ENCODE measurements at regions not wholly inside any gene's neighbourhood (a gene's known extent, or its start where the extent isn't known, plus 50 kb on each side); places are given as distances from the start of the nearest gene placed in this dataset.

DNA sequence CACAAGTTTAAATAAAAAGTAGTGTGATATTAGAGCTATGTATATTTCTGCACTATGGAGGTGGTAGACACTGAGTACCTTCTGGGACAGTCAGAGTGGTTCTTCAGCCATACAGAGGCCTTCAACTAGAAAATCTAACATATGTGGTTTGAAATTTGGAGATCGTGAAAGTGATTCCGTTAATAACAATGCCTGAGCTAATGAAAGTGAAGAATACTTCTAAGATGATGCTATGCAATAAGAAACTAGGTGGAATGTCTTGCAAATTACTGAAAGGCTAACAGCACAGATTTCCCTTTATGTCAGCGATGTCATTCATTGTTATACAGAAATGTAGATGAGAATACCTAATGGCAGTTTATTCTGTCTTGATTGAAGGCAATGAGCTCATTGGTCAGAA, 1984.7 kb upstream of the RAG2 start:
- 85% methylated on average over 3 of the region's 3 CpGs for WGBS
- Histone ChIP-seq H3K27me3 (ENCODE audit: control insufficient read depth in 2 of 2, insufficient read depth in 1 of 2, low read length in 1 of 2) (no peaks in the 10 kb centered on the region), H3K4me1 (ENCODE audit: control insufficient read depth in 2 of 2, insufficient read depth in 2 of 2, low read length in 2 of 2) (no peaks in the 10 kb centered on the region), H3K9me3 (ENCODE audit: control insufficient read depth in 2 of 2, insufficient read depth in 1 of 2, low read length in 1 of 2) (no peaks in the 10 kb centered on the region), H3K27ac (ENCODE audit: low read depth in 1 of 2, low read length in 1 of 2) (no peak overlapping the region), H3K4me3 (ENCODE audit: low read length in 2 of 2) (no peak overlapping the region), H3K36me3 (ENCODE audit: control insufficient read depth in 2 of 2, insufficient read depth in 2 of 2, low read length in 1 of 2) (no peaks in the 10 kb centered on the region)
- no peak for DNase-seq (ENCODE audit: low read depth in 6 of 9, low spot score in 9 of 9)

GRCh38 chr11:38582151-38582550, 1984.1 kb upstream of the RAG2 start:
- H3K27me3 ChIP-seq (ENCODE audit: control insufficient read depth in 2 of 2, insufficient read depth in 1 of 2, low read length in 1 of 2) = no peaks in the 10 kb centered on the region
- no peaks in the 10 kb centered on the region for H3K9me3 ChIP-seq (ENCODE audit: control insufficient read depth in 2 of 2, insufficient read depth in 1 of 2, low read length in 1 of 2)
- H3K4me1 ChIP-seq (ENCODE audit: control insufficient read depth in 2 of 2, insufficient read depth in 2 of 2, low read length in 2 of 2) = no peaks in the 10 kb centered on the region
- H3K36me3 ChIP-seq (ENCODE audit: control insufficient read depth in 2 of 2, insufficient read depth in 2 of 2, low read length in 1 of 2) = no peaks in the 10 kb centered on the region
- no peak overlapping the region for H3K4me3 ChIP-seq (ENCODE audit: low read length in 2 of 2)
- no peak for DNase-seq (ENCODE audit: low read depth in 6 of 9, low spot score in 9 of 9)
- no peak overlapping the region for H3K27ac ChIP-seq (ENCODE audit: low read depth in 1 of 2, low read length in 1 of 2)

DNA sequence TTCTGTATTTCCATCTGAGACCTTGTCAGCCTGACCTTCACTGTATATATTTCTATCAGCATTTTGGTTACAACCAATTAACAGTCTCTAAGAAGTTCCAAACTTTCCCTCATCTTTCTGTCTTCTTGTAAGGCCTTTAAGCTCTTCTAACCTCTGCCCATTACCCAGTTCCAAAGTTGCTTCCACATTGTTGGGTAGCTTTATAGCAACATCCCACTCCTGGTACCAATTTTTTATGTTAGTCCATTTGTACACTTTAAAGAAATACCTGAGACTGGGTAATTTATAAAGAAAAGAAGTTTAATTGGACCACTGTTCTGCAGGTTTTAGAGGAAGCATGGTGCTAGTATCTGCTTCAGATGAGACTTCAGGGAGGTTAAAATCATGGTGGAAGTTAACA, 1979.7 kb upstream of the RAG2 start:
- Histone ChIP-seq H3K27ac (ENCODE audit: low read depth in 1 of 2, low read length in 1 of 2) (no peak overlapping the region), H3K4me3 (ENCODE audit: low read length in 2 of 2) (no peak overlapping the region), H3K4me1 (ENCODE audit: control insufficient read depth in 2 of 2, insufficient read depth in 2 of 2, low read length in 2 of 2) (no peaks in the 10 kb centered on the region), H3K36me3 (ENCODE audit: control insufficient read depth in 2 of 2, insufficient read depth in 2 of 2, low read length in 1 of 2) (no peaks in the 10 kb centered on the region), H3K9me3 (ENCODE audit: control insufficient read depth in 2 of 2, insufficient read depth in 1 of 2, low read length in 1 of 2) (no peaks in the 10 kb centered on the region), H3K27me3 (ENCODE audit: control insufficient read depth in 2 of 2, insufficient read depth in 1 of 2, low read length in 1 of 2) (no peaks in the 10 kb centered on the region)
- no peak for DNase-seq (ENCODE audit: low read depth in 6 of 9, low spot score in 9 of 9)

- H3K4me3 ChIP-seq (ENCODE audit: low read length in 2 of 2) = no peak overlapping the region
- no peak for DNase-seq (ENCODE audit: low read depth in 6 of 9, low spot score in 9 of 9)
- no peaks in the 10 kb centered on the region for H3K4me1 ChIP-seq (ENCODE audit: control insufficient read depth in 2 of 2, insufficient read depth in 2 of 2, low read length in 2 of 2)
- 89% methylated on average over 3 of the region's 3 CpGs for WGBS
- no peaks in the 10 kb centered on the region for H3K9me3 ChIP-seq (ENCODE audit: control insufficient read depth in 2 of 2, insufficient read depth in 1 of 2, low read length in 1 of 2)
- H3K27me3 ChIP-seq (ENCODE audit: control insufficient read depth in 2 of 2, insufficient read depth in 1 of 2, low read length in 1 of 2) = no peaks in the 10 kb centered on the region
- H3K36me3 ChIP-seq (ENCODE audit: control insufficient read depth in 2 of 2, insufficient read depth in 2 of 2, low read length in 1 of 2) = no peaks in the 10 kb centered on the region
- no peak overlapping the region for H3K27ac ChIP-seq (ENCODE audit: low read depth in 1 of 2, low read length in 1 of 2)
Observed at GRCh38 chr11:38562562-38562961, 1964.5 kb upstream of the RAG2 start.

- no peak overlapping the region for H3K4me3 ChIP-seq (ENCODE audit: low read length in 2 of 2)
- H3K36me3 ChIP-seq (ENCODE audit: control insufficient read depth in 2 of 2, insufficient read depth in 2 of 2, low read length in 1 of 2) = no peaks in the 10 kb centered on the region
- H3K9me3 ChIP-seq (ENCODE audit: control insufficient read depth in 2 of 2, insufficient read depth in 1 of 2, low read length in 1 of 2) = no peaks in the 10 kb centered on the region
- no peak overlapping the region for H3K27ac ChIP-seq (ENCODE audit: low read depth in 1 of 2, low read length in 1 of 2)
- no peak for DNase-seq (ENCODE audit: low read depth in 6 of 9, low spot score in 9 of 9)
- H3K4me1 ChIP-seq (ENCODE audit: control insufficient read depth in 2 of 2, insufficient read depth in 2 of 2, low read length in 2 of 2) = no peaks in the 10 kb centered on the region
- WGBS = 89% methylated on average over 2 of the region's 2 CpGs
- H3K27me3 ChIP-seq (ENCODE audit: control insufficient read depth in 2 of 2, insufficient read depth in 1 of 2, low read length in 1 of 2) = no peaks in the 10 kb centered on the region
Observed at GRCh38 chr11:38553148-38553547, 1955.1 kb upstream of the RAG2 start.

DNA sequence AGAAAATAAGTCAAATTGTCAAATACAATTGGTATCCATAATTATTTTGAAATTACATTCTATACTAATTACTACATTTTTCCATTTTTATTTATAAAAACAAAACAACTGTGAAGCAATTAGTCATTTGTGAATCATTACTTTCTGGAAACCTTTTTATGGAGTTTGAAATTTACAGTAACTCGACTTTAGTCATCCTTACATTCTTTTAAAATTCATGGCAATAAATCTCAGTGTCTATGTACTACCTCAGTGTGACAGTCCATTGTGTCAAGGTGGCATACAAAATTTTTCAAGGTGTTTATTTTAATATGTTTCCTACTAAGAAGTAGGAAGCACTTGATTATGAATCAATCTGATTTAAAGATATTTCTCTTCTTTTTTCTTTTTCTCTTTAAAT, 1949.4 kb upstream of the RAG2 start:
- 88% methylated on average over 1 of the region's 1 CpG for WGBS

GRCh38 chr11:38543986-38544385, 1946.0 kb upstream of the RAG2 start:
- Histone ChIP-seq H3K9me3 (ENCODE audit: control insufficient read depth in 2 of 2, insufficient read depth in 1 of 2, low read length in 1 of 2) (no peaks in the 10 kb centered on the region), H3K36me3 (ENCODE audit: control insufficient read depth in 2 of 2, insufficient read depth in 2 of 2, low read length in 1 of 2) (no peaks in the 10 kb centered on the region), H3K27ac (ENCODE audit: low read depth in 1 of 2, low read length in 1 of 2) (no peak overlapping the region), H3K27me3 (ENCODE audit: control insufficient read depth in 2 of 2, insufficient read depth in 1 of 2, low read length in 1 of 2) (no peaks in the 10 kb centered on the region), H3K4me1 (ENCODE audit: control insufficient read depth in 2 of 2, insufficient read depth in 2 of 2, low read length in 2 of 2) (no peaks in the 10 kb centered on the region), H3K4me3 (ENCODE audit: low read length in 2 of 2) (no peak overlapping the region)
- DNase-seq (ENCODE audit: low read depth in 6 of 9, low spot score in 9 of 9) = no peak
- WGBS = 92% methylated on average over 3 of the region's 3 CpGs

More for the DNA sequence above, 1949.4 kb upstream of the RAG2 start:
- no peak for DNase-seq (ENCODE audit: low read depth in 6 of 9, low spot score in 9 of 9)
- Histone ChIP-seq H3K4me3 (ENCODE audit: low read length in 2 of 2) (no peak overlapping the region), H3K9me3 (ENCODE audit: control insufficient read depth in 2 of 2, insufficient read depth in 1 of 2, low read length in 1 of 2) (no peaks in the 10 kb centered on the region), H3K27ac (ENCODE audit: low read depth in 1 of 2, low read length in 1 of 2) (no peak overlapping the region), H3K36me3 (ENCODE audit: control insufficient read depth in 2 of 2, insufficient read depth in 2 of 2, low read length in 1 of 2) (no peaks in the 10 kb centered on the region), H3K4me1 (ENCODE audit: control insufficient read depth in 2 of 2, insufficient read depth in 2 of 2, low read length in 2 of 2) (no peaks in the 10 kb centered on the region), H3K27me3 (ENCODE audit: control insufficient read depth in 2 of 2, insufficient read depth in 1 of 2, low read length in 1 of 2) (no peaks in the 10 kb centered on the region)

- H3K27me3 ChIP-seq (ENCODE audit: control insufficient read depth in 2 of 2, insufficient read depth in 1 of 2, low read length in 1 of 2) = no peaks in the 10 kb centered on the region
- 98% methylated on average over 1 of the region's 1 CpG for whole genome bisulfite sequencing
- H3K4me1 ChIP-seq (ENCODE audit: control insufficient read depth in 2 of 2, insufficient read depth in 2 of 2, low read length in 2 of 2) = no peaks in the 10 kb centered on the region
- H3K27ac ChIP-seq (ENCODE audit: low read depth in 1 of 2, low read length in 1 of 2) = no peak overlapping the region
- H3K9me3 ChIP-seq (ENCODE audit: control insufficient read depth in 2 of 2, insufficient read depth in 1 of 2, low read length in 1 of 2) = no peaks in the 10 kb centered on the region
- H3K4me3 ChIP-seq (ENCODE audit: low read length in 2 of 2) = no peak overlapping the region
- no peak for DNase-seq (ENCODE audit: low read depth in 6 of 9, low spot score in 9 of 9)
- H3K36me3 ChIP-seq (ENCODE audit: control insufficient read depth in 2 of 2, insufficient read depth in 2 of 2, low read length in 1 of 2) = no peaks in the 10 kb centered on the region
Observed at GRCh38 chr11:38543311-38543710, 1945.3 kb upstream of the RAG2 start.

GRCh38 chr11:38538866-38539680, 1941.0 kb upstream of the RAG2 start:
- no peaks in the 10 kb centered on the region for H3K4me1 ChIP-seq (ENCODE audit: control insufficient read depth in 2 of 2, insufficient read depth in 2 of 2, low read length in 2 of 2)
- H3K9me3 ChIP-seq (ENCODE audit: control insufficient read depth in 2 of 2, insufficient read depth in 1 of 2, low read length in 1 of 2) = no peaks in the 10 kb centered on the region
- no peak overlapping the region for H3K4me3 ChIP-seq (ENCODE audit: low read length in 2 of 2)
- no peaks in the 10 kb centered on the region for H3K27me3 ChIP-seq (ENCODE audit: control insufficient read depth in 2 of 2, insufficient read depth in 1 of 2, low read length in 1 of 2)
- 26% methylated on average over 6 of the region's 6 CpGs for WGBS
- no peak overlapping the region for H3K27ac ChIP-seq (ENCODE audit: low read depth in 1 of 2, low read length in 1 of 2)
- no peaks in the 10 kb centered on the region for H3K36me3 ChIP-seq (ENCODE audit: control insufficient read depth in 2 of 2, insufficient read depth in 2 of 2, low read length in 1 of 2)
- DNase-seq (ENCODE audit: low read depth in 6 of 9, low spot score in 9 of 9) = no peak
